ENCODE measurements at regions not wholly inside any gene's neighbourhood (a gene's known extent, or its start where the extent isn't known, plus 50 kb on each side); places are given as distances from the start of the nearest gene placed in this dataset.

DNA sequence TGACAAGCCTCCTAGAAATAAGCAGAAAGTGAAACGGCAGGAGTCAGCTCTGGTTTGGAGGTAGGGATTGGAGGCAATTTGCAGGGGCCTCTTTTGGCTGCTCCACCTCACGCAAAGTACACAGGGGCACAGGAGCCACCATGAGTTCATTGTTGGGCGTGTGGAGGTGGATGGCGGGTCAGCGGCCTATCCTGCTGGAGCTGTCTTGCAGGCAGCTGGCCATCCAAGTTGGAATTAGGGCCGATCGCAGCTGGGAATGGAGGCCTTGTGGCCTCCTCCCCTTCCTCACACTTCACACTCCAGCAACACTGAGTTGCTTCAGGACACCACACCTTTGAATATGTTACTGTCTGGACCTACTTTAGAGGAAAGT is 171.5 kb downstream of the MYCN start:
- no peak overlapping the region for H2BK12ac ChIP-seq (ENCODE audit: insufficient read length, low read depth, low read length)
- no peak overlapping the region for H2AK5ac ChIP-seq (ENCODE audit: insufficient read length, low read length)
- H2AFZ ChIP-seq (ENCODE audit: low read length) = no peak overlapping the region
- H4K5ac ChIP-seq (ENCODE audit: insufficient read length, low read depth, low read length) = no peak overlapping the region
- H2BK15ac ChIP-seq (ENCODE audit: low read depth, low read length) = no peak overlapping the region
- Mint-ChIP-seq H3K36me3 (ENCODE audit: insufficient read depth in 1 of 3, low read depth in 3 of 3) (no peaks in the 10 kb centered on the region), H3K27me3 (ENCODE audit: low read depth) (no peaks in the 10 kb centered on the region), H3K27ac (no peak overlapping the region), H3K9me3 (no peaks in the 10 kb centered on the region), H3K4me3 (no peak overlapping the region), H3K4me1 (peaks cover 24 to 36% of the 10 kb centered on the region in 2 experiments)
- H4K20me1 ChIP-seq (ENCODE audit: control insufficient read depth, insufficient read depth, insufficient read length) = no peaks in the 10 kb centered on the region
- no peak overlapping the region for H3T11ph ChIP-seq (ENCODE audit: low read length)
- no peak overlapping the region for H3K9ac ChIP-seq (ENCODE audit: extremely low read depth, insufficient read length, low read length)
- no peak overlapping the region for H3K23ac ChIP-seq (ENCODE audit: insufficient read length, low read depth, low read length)
- no peaks in the 10 kb centered on the region for H3K27me3 ChIP-seq (ENCODE audit: insufficient read depth, low read length)
- H4K91ac ChIP-seq (ENCODE audit: insufficient read length, low read depth, low read length) = no peak overlapping the region
- no peak overlapping the region for H3K4me2 ChIP-seq (ENCODE audit: insufficient read depth, insufficient read length, low read length)
- H3K79me2 ChIP-seq (ENCODE audit: insufficient read depth, low read length) = no peaks in the 10 kb centered on the region
- no CpG with 5 or more reads among the region's 7 CpGs for WGBS (ENCODE audit: extremely low coverage, insufficient read length, low lambda C conversion rate)
- no peak overlapping the region for H3K56ac ChIP-seq (ENCODE audit: insufficient read length, low read depth, low read length)
- no peaks in the 10 kb centered on the region for H3K9me3 ChIP-seq (ENCODE audit: control insufficient read depth, low read depth, low read length)
- no peak overlapping the region for H3K27ac ChIP-seq (ENCODE audit: insufficient read length, low read depth, low read length)
- no peak overlapping the region for H3K4ac ChIP-seq (ENCODE audit: low read depth, low read length)
- H2BK120ac ChIP-seq (ENCODE audit: low read depth, low read length, poor library complexity, severe bottlenecking) = no peak overlapping the region
- no peak overlapping the region for H3K18ac ChIP-seq (ENCODE audit: insufficient read length, low read depth, low read length)
- H3K79me1 ChIP-seq (ENCODE audit: insufficient read depth, low read depth, low read length, poor library complexity, severe bottlenecking) = no peaks in the 10 kb centered on the region
- H3K4me1 ChIP-seq (ENCODE audit: insufficient read depth, low read length) = peaks cover 1% of the 10 kb centered on the region; the same call in 1 of the 2 replicates
- TF ChIP-seq, protein P1, sequence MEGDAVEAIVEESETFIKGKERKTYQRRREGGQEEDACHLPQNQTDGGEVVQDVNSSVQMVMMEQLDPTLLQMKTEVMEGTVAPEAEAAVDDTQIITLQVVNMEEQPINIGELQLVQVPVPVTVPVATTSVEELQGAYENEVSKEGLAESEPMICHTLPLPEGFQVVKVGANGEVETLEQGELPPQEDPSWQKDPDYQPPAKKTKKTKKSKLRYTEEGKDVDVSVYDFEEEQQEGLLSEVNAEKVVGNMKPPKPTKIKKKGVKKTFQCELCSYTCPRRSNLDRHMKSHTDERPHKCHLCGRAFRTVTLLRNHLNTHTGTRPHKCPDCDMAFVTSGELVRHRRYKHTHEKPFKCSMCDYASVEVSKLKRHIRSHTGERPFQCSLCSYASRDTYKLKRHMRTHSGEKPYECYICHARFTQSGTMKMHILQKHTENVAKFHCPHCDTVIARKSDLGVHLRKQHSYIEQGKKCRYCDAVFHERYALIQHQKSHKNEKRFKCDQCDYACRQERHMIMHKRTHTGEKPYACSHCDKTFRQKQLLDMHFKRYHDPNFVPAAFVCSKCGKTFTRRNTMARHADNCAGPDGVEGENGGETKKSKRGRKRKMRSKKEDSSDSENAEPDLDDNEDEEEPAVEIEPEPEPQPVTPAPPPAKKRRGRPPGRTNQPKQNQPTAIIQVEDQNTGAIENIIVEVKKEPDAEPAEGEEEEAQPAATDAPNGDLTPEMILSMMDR (conservative IDR thresholded peaks at IDR 0.05) = no peak
- no peaks in the 10 kb centered on the region for H3K23me2 ChIP-seq (ENCODE audit: insufficient read length, low read depth, low read length, poor library complexity, severe bottlenecking)
- no peak overlapping the region for H2BK5ac ChIP-seq (ENCODE audit: insufficient read length, low read length)
- no peak for DNase-seq
- H4K8ac ChIP-seq (replicated peaks; ENCODE audit: insufficient read length, low read depth, low read length) = no peak overlapping the region
- H2BK20ac ChIP-seq (ENCODE audit: low read depth, low read length, poor library complexity, severe bottlenecking) = no peak overlapping the region
- no peak overlapping the region for H3K14ac ChIP-seq (ENCODE audit: insufficient read depth, low read length)

Measured in H9 (cell line).